HCT116 (cell line): ENCODE measurements at regions not wholly inside any gene's neighbourhood (a gene's known extent, or its start where the extent isn't known, plus 50 kb on each side); places are given as distances from the start of the nearest gene placed in this dataset.

Source experiments
- EGR1 ChIP-seq: IDR thresholded peaks from 2 replicates; pipeline ENCODE4 v1.6.1; 2012; ENCODE audit warnings: low read depth
- EZH2 ChIP-seq: fragments of 200-600 bp; sonication (generic); IDR thresholded peaks from 2 replicates; pipeline ENCODE4 v1.6.1; 2017; ENCODE audit warnings: antibody characterized with exemption, mixed run types
- EZH2phosphoT487 ChIP-seq: fragments of 200-600 bp; IDR thresholded peaks from 2 replicates; pipeline ENCODE4 v1.6.1; 2018; ENCODE audit warnings: antibody characterized with exemption, borderline replicate concordance
- JUND ChIP-seq: IDR thresholded peaks from 2 replicates; pipeline ENCODE4 v1.6.1; 2012
- MAX ChIP-seq: IDR thresholded peaks from 2 replicates; pipeline ENCODE4 v1.6.1; 2012
- POLR2A ChIP-seq: IDR thresholded peaks from 2 replicates; pipeline ENCODE4 v1.7.0; 2011; ENCODE audit warnings: borderline replicate concordance; ENCODE audit not compliant: insufficient read depth, insufficient read length; ENCODE audit errors: extremely low read depth
- POLR2AphosphoS5 ChIP-seq: IDR thresholded peaks from 2 replicates; pipeline ENCODE4 v1.6.1; 2011; ENCODE audit warnings: mild to moderate bottlenecking, low read depth, low read length, moderate library complexity
- REST ChIP-seq: IDR thresholded peaks from 2 replicates; pipeline ENCODE4 v1.6.1; 2012; ENCODE audit warnings: low read depth
- TCF7L2 ChIP-seq: IDR thresholded peaks from 2 replicates; pipeline ENCODE4 v1.7.0; 2011; ENCODE audit warnings: borderline replicate concordance, inconsistent platforms; ENCODE audit not compliant: insufficient read depth, insufficient read length; ENCODE audit errors: extremely low read depth
- YY1 ChIP-seq: IDR thresholded peaks from 2 replicates; pipeline ENCODE4 v1.6.1; 2011; ENCODE audit warnings: low read length, low read depth, moderate library complexity, mild to moderate bottlenecking; ENCODE audit not compliant: insufficient replicate concordance; ENCODE audit errors: extremely low read depth
- ZFX ChIP-seq: fragments of 450-650 bp; IDR thresholded peaks from 2 replicates; pipeline ENCODE4 v1.6.1; 2017
- ZNF274 ChIP-seq: fragments of 200-500 bp; sonication (Bioruptor generic); IDR thresholded peaks from 2 replicates; pipeline ENCODE4 v1.6.1; 2014; ENCODE audit warnings: mild to moderate bottlenecking, low read depth, low read length, inconsistent platforms
- TF ChIP-seq, protein P1 (sequence below), 3 experiments: fragments of 200-600 bp in 1 of 3; sonication (generic) in 1 of 3; IDR thresholded peaks in 2 of 3; conservative IDR thresholded peaks in 1 of 3; 2 replicates each; pipeline ENCODE4 v1.5.1; 2012 to 2017; ENCODE audit warnings: low read depth in 2 of 3, low read length in 2 of 3, antibody characterized with exemption in 1 of 3, borderline replicate concordance in 1 of 3, control low read depth in 1 of 3, mild to moderate bottlenecking in 1 of 3, mixed read lengths in 1 of 3, mixed run types in 1 of 3, moderate library complexity in 1 of 3; ENCODE audit not compliant: insufficient read depth in 1 of 3

DNA sequence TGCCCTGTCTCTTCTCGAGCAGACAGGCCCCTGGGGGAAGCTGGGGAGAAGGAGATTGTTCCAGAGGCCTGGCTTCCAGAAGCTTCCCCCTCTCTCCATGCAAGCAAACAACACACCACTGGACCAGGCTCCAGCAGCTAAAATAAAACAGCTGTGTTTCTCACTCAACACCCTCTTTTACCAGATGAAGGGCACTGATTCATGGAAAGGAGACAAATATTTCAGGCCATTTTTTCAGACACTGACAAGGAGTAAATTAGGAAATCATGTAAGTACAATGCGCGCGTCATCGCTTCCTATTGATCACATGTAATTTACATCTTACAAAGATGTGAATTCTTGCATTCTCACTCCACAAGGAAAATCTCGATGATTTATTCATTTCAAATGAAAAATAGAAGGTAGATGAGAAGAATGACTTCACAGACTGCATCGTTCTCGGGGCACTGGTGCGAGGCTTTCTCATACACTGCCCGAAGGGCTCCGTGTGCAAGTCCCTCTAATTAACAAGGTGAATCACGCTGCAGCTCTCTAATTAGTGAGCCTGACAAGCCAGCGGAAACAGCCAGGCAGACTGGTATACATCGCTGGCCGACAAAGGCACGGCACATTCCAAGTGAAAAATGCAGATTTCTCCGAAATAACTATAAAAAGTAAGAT, 153.6 kb downstream of the KCTD15 start:
- TF ChIP-seq POLR2A (no peak), ZFX (no peak), TCF7L2 (no peak), EZH2 (no peak), POLR2AphosphoS5 (no peak), EZH2phosphoT487 (no peak), REST (no peak), ZNF274 (no peak), YY1 (no peak), JUND (no peak), MAX (no peak), EGR1 (no peak)
- TF ChIP-seq, protein P1, sequence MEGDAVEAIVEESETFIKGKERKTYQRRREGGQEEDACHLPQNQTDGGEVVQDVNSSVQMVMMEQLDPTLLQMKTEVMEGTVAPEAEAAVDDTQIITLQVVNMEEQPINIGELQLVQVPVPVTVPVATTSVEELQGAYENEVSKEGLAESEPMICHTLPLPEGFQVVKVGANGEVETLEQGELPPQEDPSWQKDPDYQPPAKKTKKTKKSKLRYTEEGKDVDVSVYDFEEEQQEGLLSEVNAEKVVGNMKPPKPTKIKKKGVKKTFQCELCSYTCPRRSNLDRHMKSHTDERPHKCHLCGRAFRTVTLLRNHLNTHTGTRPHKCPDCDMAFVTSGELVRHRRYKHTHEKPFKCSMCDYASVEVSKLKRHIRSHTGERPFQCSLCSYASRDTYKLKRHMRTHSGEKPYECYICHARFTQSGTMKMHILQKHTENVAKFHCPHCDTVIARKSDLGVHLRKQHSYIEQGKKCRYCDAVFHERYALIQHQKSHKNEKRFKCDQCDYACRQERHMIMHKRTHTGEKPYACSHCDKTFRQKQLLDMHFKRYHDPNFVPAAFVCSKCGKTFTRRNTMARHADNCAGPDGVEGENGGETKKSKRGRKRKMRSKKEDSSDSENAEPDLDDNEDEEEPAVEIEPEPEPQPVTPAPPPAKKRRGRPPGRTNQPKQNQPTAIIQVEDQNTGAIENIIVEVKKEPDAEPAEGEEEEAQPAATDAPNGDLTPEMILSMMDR (IDR thresholded peaks at IDR 0.05 in 2 of 3, conservative IDR thresholded peaks at IDR 0.05 in 1 of 3; ENCODE audit: borderline replicate concordance in 1 of 3, insufficient read depth in 1 of 3, low read depth in 2 of 3, low read length in 2 of 3): no peak
